HG02938 (cell line): ENCODE measurements at regions not wholly inside any gene's neighbourhood (a gene's known extent, or its start where the extent isn't known, plus 50 kb on each side); places are given as distances from the start of the nearest gene placed in this dataset.

Source experiments
- ATAC-seq: cut with Tn5 transposase; IDR thresholded peaks from one replicate; pipeline ENCODE4 v1.9.1; 2021; ENCODE audit warnings: mild to moderate bottlenecking, moderate library complexity; ENCODE audit not compliant: unreplicated experiment

DNA sequence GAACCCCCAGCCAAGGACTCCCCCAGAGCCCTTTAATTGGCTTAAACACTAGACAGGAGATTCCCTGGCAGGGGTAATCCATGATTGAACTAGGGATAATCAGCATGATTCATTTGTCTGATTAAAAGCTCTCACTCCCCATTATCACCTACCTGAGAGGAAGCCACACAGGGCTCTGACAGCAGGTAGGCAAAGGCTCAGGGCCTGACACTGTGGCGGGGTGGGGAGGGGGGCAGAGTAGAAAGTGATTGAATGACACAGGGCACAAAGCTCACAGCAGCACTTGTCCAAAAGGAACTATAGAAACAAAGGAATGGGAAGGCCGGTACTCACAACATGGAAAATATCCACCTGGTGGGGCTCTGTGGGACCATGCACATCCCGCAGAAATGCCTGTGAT lies 231.6 kb downstream of the MAFB start:
- ATAC-seq = no peak

GRCh38 chr20:40452758-40453157 lies 236.3 kb downstream of the MAFB start:
- no peak for ATAC-seq

DNA sequence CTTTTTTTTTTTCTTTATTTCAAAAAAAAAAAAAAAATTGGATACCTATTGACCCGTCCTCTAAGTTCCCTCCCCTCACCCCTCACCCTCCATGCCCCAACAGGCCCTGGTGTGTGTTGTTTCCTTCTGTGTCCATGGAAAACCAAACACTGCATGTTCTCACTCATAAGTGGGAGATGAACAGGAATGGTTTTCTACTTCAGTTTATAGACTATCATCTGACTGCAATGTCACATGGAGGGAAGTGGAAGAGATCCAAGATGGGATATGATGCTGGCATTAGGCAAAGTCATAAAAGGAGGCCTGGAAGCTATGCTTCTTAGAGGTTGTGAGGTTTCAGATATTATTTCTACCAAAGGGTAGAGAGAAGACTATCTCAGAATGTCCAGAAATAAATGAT lies 237.5 kb downstream of the MAFB start:
- no peak for ATAC-seq

DNA sequence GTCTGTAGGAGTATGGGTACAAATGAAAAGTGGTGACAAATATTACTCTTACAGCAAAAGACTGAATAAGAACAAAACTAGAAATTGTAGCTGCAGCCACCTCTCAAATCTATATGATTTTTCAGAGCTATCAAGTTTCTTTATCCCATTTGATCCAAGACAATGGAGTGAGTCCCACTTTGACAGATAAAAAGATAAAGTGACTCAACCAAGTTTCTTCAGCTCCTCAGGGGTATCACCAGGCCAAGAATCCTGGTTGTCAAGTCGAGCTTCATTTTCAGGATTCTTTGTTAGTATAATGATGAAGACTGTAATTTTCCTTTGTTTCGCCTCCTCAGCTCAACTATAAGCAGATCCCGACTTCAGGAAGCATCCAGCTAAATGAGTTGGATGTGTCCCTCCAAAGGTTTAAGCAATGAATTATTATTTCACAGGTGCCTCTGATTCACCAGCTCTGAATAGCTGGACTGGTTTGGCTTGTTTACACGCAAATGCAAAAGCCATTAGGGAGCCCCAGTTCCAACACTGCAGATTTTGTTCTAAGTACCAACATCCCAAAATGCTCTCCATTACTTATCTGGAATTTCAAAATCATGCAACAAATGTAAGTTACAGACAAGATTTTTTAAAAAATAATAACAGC lies 238.9 kb downstream of the MAFB start:
- no peak for ATAC-seq

DNA sequence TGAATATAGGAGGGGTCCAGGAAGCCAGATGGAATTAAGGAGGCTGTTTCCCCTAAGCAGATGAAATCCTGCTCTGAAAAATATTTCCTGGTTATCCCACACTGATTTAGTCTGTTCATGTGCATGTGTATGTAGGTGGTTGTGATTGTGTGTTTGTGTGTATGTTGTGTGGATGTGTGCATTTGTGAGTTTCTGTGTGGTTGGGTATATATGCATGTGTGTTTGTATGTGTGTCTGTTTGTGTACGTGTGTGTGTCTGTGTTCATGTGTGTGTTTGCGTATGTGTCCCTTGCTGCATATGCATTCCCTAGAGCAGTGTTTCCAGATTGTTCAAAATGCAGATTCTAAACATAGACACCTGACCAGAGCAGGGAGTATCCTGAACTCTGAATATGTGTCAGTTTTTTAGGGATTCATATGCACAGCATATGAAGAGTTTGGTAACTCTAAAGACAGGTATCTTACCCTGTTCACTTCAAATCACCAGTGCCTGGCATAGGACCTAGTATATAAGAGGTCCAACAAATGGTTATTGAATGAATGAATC lies 239.8 kb downstream of the MAFB start:
- ATAC-seq = no peak

GRCh38 chr20:40446888-40447287 lies 242.1 kb downstream of the MAFB start:
- no peak for ATAC-seq

DNA sequence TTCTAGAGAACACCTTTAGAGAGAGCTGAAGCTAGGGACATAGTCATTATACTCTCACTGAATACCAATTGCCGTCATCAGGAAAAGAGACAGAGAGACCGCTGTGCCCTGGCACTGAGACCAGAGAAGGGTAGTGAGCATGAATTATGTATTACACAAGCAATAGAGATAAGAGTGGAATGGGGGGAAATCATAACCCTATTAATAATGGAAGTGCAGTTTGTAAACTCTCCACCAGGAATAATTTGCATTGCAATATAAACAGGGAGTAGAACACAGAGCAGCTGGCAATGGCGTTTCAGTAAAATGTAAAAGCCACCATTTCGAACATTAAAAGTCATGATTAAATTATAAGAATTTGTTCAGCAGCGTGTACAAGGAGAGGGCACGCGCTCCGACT lies 244.5 kb downstream of the MAFB start:
- ATAC-seq = no peak

- ATAC-seq = no peak
Measured at GRCh38 chr20:40443753-40444152, 245.3 kb downstream of the MAFB start.

DNA sequence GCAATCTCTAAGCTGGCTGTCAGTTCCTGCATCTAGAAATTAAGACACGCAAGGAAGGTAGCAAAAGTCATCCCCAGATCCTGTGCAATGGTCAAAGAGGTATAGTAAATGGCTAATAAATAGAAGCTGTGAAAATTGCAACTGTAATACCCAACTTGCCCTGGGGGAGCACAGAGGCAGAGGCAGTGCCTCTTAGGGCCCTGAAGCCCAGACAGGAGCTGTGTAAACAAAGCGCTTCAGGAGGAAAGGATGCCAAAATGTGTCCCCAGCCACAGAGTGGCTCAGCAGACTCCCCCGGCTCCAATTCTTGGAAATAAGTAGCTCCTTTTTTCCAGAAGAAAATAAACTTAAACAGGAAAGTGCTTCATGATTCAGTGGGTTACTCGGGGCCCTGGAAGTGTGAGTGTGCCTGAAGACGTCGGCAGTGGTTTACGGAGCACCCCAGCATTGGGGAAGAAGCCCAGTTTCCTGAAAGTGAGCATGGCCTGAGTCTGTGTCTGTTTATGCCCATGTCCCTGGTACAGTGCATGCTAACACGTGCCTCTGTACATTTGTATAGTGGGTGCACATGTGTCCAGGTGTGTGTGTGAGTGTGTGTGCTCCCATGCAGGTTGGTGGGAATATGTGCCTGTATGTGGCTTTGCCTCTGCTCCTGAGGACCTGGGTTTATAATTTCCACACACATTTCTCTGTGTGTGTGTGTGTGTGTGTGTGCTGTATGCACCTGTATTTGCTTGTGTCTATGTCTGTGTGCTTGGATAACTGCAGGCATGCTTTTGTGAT lies 246.7 kb downstream of the MAFB start:
- no peak for ATAC-seq

DNA sequence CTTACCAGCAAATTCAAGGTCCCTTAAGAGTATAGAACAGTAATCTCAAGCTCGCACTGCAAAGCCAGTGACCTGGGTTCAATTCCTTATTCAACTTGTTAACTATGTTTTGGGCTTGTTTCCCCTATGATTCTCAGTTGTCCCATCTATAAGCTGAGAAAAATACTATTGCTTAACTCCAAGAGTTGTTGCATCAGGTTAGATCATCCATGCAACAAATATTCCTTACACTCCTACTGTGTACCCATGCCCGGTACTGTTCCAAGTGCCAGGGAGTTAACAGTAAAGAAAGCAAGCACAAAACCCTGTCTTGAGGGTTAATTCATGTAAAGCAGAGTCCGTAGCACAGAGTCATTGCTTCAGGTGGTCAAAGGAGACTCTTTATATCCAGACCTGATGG lies 247.3 kb downstream of the MAFB start:
- ATAC-seq = no peak

DNA sequence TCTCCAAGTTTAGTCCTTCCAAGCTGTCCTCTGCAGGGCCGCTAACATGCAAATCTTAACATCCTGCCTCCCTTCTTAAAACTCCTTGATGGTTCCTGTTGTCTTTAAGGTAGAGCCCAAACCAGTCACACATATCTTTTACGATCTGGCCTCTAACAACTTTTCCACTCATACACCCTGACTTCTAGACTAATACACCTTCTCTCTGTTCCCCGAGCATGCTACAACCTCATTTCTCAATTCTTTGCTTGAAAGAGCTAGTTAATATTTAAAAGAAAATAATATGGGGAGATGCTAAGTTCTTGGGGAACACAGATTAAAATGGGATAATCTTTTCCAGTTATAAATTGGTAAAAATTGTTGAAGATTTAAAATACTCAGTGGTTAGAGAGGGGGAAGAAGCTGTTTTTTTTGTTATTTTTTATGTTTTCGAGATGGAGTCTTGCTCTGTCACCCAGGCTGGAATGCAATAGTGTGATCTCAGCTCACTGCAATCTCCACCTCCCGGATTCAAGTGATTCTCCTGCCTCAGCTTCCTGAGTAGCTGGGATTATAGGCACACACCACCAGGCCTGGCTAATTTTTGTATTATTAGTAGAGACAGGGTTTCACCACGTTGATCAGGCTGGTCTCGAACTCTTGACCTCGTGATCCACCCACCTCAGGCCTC lies 250.7 kb downstream of the MAFB start:
- no peak for ATAC-seq

- no peak for ATAC-seq
Measured at GRCh38 chr20:40436011-40436410, 253.0 kb downstream of the MAFB start.

- ATAC-seq = no peak
Measured at GRCh38 chr20:40435146-40435895, 253.7 kb downstream of the MAFB start.

DNA sequence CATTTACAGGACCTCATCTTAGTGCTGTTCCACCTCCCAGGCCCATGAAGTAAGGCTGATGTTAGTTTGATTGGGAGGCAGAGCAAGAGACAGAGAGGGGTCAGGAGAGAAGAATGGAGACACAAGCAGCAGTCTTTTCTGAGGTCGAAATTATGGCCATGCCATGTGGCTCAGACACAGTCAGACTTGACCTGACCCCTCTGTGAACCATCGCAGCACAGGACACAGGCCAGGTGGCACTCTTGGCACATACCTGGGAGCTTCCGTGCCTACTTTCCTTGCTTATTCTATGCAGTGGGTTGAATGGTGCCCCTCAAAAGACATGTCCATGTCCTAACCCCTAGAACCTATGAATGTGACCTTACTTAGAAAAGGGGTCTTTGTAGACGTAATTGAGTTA lies 254.9 kb downstream of the MAFB start:
- ATAC-seq = no peak

GRCh38 chr20:40433341-40433861 lies 255.6 kb downstream of the MAFB start:
- no peak for ATAC-seq

GRCh38 chr20:40431611-40432010 lies 257.4 kb downstream of the MAFB start:
- no peak for ATAC-seq

DNA sequence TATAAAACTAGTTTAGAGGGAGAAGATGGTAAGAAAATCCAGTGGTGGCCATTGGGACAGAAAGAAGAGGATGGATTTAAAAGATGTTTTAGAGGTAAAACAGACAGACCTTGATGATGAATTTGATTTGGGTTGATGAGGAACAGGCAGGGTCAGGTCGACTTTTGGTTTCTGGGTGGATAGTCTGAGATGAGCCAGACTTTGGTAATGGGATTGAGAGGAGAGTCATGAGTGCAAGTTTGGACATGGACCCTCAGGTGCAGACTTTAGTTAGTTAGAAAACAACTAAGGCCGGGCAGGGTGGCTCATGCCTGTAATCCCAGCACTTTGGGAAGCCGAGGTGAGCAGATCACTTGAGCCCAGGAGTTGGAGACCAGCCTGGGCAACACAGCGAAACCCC lies 257.9 kb downstream of the MAFB start:
- no peak for ATAC-seq

DNA sequence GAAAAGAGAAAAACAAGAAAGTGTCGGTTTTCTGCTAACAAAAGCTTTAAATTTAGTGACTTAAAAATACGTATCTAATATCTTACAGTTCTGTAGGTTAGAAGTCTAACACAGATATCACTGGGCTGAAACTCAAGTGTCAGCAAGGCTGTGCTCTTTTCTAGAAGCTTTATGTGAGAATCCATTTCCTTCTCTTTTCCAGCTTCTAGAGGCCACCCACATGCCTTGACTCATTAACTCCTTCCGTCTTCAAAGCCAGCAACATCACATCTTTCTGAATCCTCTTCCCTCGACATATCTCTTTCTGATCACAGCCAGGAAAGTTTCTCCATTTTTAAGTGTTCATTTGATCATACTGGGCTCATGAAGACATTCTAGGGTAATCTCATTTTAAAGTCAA lies 262.0 kb downstream of the MAFB start:
- no peak for ATAC-seq

- no peak for ATAC-seq
Measured at GRCh38 chr20:40424695-40425094, 264.3 kb downstream of the MAFB start.

GRCh38 chr20:40422656-40423055 lies 266.4 kb downstream of the MAFB start:
- ATAC-seq = no peak

DNA sequence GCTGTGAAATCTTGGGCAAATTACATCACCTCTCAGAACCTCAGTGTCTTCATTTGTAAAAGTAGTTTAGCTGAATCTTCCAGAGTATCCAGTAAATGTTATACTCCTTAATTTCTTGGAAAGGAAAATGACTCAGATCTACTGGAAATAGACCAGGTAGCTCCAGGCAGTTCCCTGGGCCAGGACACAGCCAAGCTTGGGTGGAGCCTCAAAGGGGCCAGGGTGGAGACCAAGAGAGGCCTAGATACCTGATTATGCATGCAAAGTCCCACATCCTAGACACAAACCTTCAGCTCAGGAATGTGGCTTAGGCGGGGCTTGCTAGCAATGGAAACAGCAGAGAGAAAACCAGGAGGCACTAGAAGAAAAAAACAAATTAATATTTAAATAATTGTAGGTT lies 272.8 kb downstream of the MAFB start:
- no peak for ATAC-seq
